CD4-positive, alpha-beta T cell (primary cell): ENCODE measurements at regions not wholly inside any gene's neighbourhood (a gene's known extent, or its start where the extent isn't known, plus 50 kb on each side); places are given as distances from the start of the nearest gene placed in this dataset.

Experiments
- ATAC-seq: fragments of 200-7000 bp; cut with Tn5 transposase; one replicate; pipeline ENCODE4 v1.10.0; 2022; ENCODE audit warnings: mild to moderate bottlenecking; ENCODE audit not compliant: poor library complexity
- CTCF ChIA-PET: fragments of 350-600 bp; sonication (Branson Sonifier 250); formaldehyde crosslinking; loops from one replicate; lab custom pipeline; 2021; ENCODE audit warnings: antibody characterized with exemption, inconsistent platforms; lab: Charles Lee
- POLR2A ChIA-PET: fragments of 350-600 bp; sonication (Branson Sonifier 250); formaldehyde crosslinking; loops from one replicate; lab custom pipeline; 2021; ENCODE audit warnings: antibody characterized with exemption, inconsistent platforms; lab: Charles Lee
- DNase-seq, 14 experiments: peaks; one replicate each; pipeline ENCODE4 v3.0.0-alpha.2; 2013 to 2020; ENCODE audit warnings: mixed read lengths in 2 of 14
- H3K27ac ChIP-seq, 2 donors: one replicate each; pipeline versions ENCODE4 v1.5.1 to v1.7.0; 2013; ENCODE audit warnings: low read length in 2 of 2, low read depth in 1 of 2, mild to moderate bottlenecking in 1 of 2
- H3K27me3 ChIP-seq, 2 experiments: 1 replicate in 1 of 2; 2 replicates in 1 of 2; pipeline versions ENCODE4 v1.6.1 to v1.7.0; 2013; ENCODE audit warnings: low read length in 2 of 2, control low read depth in 1 of 2, mild to moderate bottlenecking in 1 of 2, moderate library complexity in 1 of 2; ENCODE audit not compliant: insufficient read depth in 2 of 2, control insufficient read depth in 1 of 2
- H3K36me3 ChIP-seq: one replicate; pipeline ENCODE4 v1.6.1; 2013; ENCODE audit warnings: low read length, control low read depth; ENCODE audit not compliant: insufficient read depth
- H3K4me1 ChIP-seq: one replicate; pipeline ENCODE4 v1.6.1; 2013; ENCODE audit warnings: low read length, control low read depth; ENCODE audit not compliant: insufficient read depth
- H3K4me3 ChIP-seq: one replicate; pipeline ENCODE4 v1.5.1; 2013; ENCODE audit warnings: mild to moderate bottlenecking, low read length, moderate library complexity
- H3K9me3 ChIP-seq, 2 experiments: 1 replicate in 1 of 2; 2 replicates in 1 of 2; pipeline versions ENCODE4 v1.6.1 to v1.7.0; 2013; ENCODE audit warnings: low read length in 2 of 2, mild to moderate bottlenecking in 2 of 2, control low read depth in 1 of 2, moderate library complexity in 1 of 2; ENCODE audit not compliant: control insufficient read depth in 1 of 2, insufficient read depth in 1 of 2
- H3K27ac Mint-ChIP-seq: one replicate; pipeline ENCODE4 v1.8.0; 2020; ENCODE audit warnings: mixed read lengths
- H3K27me3 Mint-ChIP-seq: one replicate; pipeline ENCODE4 v1.8.0; 2021; ENCODE audit warnings: mixed read lengths
- H3K36me3 Mint-ChIP-seq: one replicate; pipeline ENCODE4 v1.8.0; 2021; ENCODE audit warnings: low read depth, mixed read lengths
- H3K4me1 Mint-ChIP-seq: one replicate; pipeline ENCODE4 v1.8.0; 2021; ENCODE audit warnings: low read depth, mixed read lengths
- H3K4me3 Mint-ChIP-seq: one replicate; pipeline ENCODE4 v1.8.0; 2020; ENCODE audit warnings: mild to moderate bottlenecking, mixed read lengths
- H3K9me3 Mint-ChIP-seq: one replicate; pipeline ENCODE4 v1.8.0; 2020; ENCODE audit warnings: mixed read lengths
- intact Hi-C, 2 experiments: fragments of 100-400 bp; cut with DNase I in 1 of 2; cut with micrococcal nuclease in 1 of 2; formaldehyde crosslinking; loops; one replicate each; pipeline versions ENCODE4 v1.15.1 to v1.9.0; 2023 to 2025; cut with DNase I, micrococcal nuclease
- TF ChIP-seq, protein P1 (sequence below): fragments of 200-600 bp; IDR thresholded peaks from one replicate; pipeline ENCODE4 v1.8.0; 2022; ENCODE audit warnings: antibody characterized with exemption, mild to moderate bottlenecking

DNA sequence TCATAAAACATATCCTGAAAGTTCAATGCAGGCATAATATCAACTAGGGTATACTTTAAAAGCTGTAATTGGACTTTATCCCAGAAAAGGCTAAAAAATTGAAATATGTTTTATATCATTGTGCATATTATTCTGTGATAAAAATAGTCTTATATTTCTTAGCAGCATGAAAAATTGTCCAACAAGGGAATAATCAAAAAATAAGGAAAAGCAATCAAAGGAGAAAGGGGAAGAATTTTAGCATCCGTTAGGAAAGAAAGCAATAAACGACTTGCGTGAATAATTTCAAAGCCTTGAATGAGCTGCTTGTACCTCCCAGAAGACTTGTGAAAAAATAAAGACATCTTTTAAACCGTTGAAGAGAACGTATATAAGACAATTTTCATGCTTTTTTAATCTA is 1369.8 kb upstream of the GBE1 start:
- POLR2A ChIA-PET = no interaction called here
- intact Hi-C loops = no loop called here
- peaks cover 6% of the 10 kb centered on the region for H3K9me3 Mint-ChIP-seq
- H3K27me3 ChIP-seq = no peaks in the 10 kb centered on the region
- no peak overlapping the region for H3K4me3 ChIP-seq
- H3K36me3 Mint-ChIP-seq = no peaks in the 10 kb centered on the region
- H3K4me1 ChIP-seq = no peaks in the 10 kb centered on the region
- DNase-seq (no peak), ATAC-seq (no peak)
- H3K4me3 Mint-ChIP-seq = no peak overlapping the region
- no peak overlapping the region for H3K27ac ChIP-seq
- H3K4me1 Mint-ChIP-seq = no peaks in the 10 kb centered on the region
- TF ChIP-seq, protein P1, sequence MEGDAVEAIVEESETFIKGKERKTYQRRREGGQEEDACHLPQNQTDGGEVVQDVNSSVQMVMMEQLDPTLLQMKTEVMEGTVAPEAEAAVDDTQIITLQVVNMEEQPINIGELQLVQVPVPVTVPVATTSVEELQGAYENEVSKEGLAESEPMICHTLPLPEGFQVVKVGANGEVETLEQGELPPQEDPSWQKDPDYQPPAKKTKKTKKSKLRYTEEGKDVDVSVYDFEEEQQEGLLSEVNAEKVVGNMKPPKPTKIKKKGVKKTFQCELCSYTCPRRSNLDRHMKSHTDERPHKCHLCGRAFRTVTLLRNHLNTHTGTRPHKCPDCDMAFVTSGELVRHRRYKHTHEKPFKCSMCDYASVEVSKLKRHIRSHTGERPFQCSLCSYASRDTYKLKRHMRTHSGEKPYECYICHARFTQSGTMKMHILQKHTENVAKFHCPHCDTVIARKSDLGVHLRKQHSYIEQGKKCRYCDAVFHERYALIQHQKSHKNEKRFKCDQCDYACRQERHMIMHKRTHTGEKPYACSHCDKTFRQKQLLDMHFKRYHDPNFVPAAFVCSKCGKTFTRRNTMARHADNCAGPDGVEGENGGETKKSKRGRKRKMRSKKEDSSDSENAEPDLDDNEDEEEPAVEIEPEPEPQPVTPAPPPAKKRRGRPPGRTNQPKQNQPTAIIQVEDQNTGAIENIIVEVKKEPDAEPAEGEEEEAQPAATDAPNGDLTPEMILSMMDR = no peak
- no peaks in the 10 kb centered on the region for H3K27me3 Mint-ChIP-seq
- H3K9me3 ChIP-seq = no peaks in the 10 kb centered on the region
- CTCF ChIA-PET = no interaction called here
- no peaks in the 10 kb centered on the region for H3K36me3 ChIP-seq
- H3K27ac Mint-ChIP-seq = no peak overlapping the region

DNA sequence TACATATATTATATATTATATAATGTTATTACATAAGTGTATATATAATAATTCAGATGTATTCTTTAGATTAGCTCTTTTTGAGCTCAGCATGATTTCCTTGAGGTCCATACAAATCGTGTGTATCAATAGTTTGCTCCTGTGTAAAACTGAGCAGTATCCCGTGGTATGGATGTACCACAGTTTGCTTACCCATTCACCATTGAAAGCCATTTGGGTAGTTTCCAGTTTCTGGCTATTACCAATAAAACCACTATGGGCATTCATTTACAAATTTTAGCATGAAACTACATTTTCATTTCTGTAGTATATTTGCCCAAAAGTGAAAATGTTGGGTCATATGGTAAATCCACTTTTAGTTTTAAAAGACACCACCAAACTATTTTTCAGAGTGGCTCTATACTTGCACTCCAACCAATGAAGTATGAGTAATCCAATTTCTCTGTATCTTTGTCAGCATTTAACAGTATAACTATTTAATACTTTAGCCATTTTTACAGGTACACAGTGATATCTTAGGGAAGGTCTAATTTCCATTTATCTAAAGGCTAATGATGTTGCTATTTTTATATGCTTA is 1361.4 kb upstream of the GBE1 start:
- TF ChIP-seq, protein P1 = no peak
- POLR2A ChIA-PET = no interaction called here

DNA sequence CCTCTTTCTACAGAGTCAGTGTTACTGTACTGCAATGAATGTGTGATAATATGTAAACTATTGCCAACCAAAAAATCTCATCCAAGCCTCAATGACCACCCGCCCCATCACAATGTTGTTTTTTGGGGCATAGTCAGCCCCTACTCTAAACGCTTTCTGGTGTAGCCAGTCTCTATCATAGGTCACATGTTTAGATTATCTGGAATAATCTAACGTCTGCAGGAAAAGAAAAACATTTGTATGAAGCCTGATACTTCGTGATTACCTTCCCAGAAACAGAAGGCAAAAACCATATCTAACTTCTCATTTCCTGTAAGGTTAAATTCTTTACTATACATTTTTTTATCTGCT is 1331.8 kb upstream of the GBE1 start:
- Histone ChIP-seq H3K4me1 (no peaks in the 10 kb centered on the region), H3K27me3 (no peaks in the 10 kb centered on the region), H3K27ac (no peak overlapping the region), H3K36me3 (no peaks in the 10 kb centered on the region), H3K4me3 (no peak overlapping the region), H3K9me3 (no peaks in the 10 kb centered on the region)
- peaks cover 6% of the 10 kb centered on the region for H3K9me3 Mint-ChIP-seq
- CTCF ChIA-PET = no interaction called here
- H3K27me3 Mint-ChIP-seq = no peaks in the 10 kb centered on the region
- intact Hi-C loops = no loop called here
- no peaks in the 10 kb centered on the region for H3K4me1 Mint-ChIP-seq
- H3K4me3 Mint-ChIP-seq = no peak overlapping the region
- no peak for DNase-seq
- TF ChIP-seq, protein P1 = no peak
- no peak overlapping the region for H3K27ac Mint-ChIP-seq
- no peaks in the 10 kb centered on the region for H3K36me3 Mint-ChIP-seq
- no peak for ATAC-seq
- POLR2A ChIA-PET = no interaction called here

More for the DNA sequence above, 1361.4 kb upstream of the GBE1 start:
- ATAC-seq (no peak), DNase-seq (no peak)
- H3K4me3 Mint-ChIP-seq = no peak overlapping the region
- Histone ChIP-seq H3K4me3 (no peak overlapping the region), H3K9me3 (peaks cover 0 to 7% of the 10 kb centered on the region in 2 experiments), H3K27me3 (no peaks in the 10 kb centered on the region), H3K27ac (no peak overlapping the region), H3K36me3 (no peaks in the 10 kb centered on the region), H3K4me1 (no peaks in the 10 kb centered on the region)
- intact Hi-C loops = no loop called here
- no peaks in the 10 kb centered on the region for H3K4me1 Mint-ChIP-seq
- H3K9me3 Mint-ChIP-seq = peaks cover 5% of the 10 kb centered on the region
- CTCF ChIA-PET = no interaction called here
- H3K36me3 Mint-ChIP-seq = no peaks in the 10 kb centered on the region
- no peaks in the 10 kb centered on the region for H3K27me3 Mint-ChIP-seq
- no peak overlapping the region for H3K27ac Mint-ChIP-seq
